DND-41 (cell line): ENCODE measurements at regions not wholly inside any gene's neighbourhood (a gene's known extent, or its start where the extent isn't known, plus 50 kb on each side); places are given as distances from the start of the nearest gene placed in this dataset.

Experiments used
- ATAC-seq: fragments of 200-7000 bp; cut with Tn5 transposase; 3 replicates; pipeline ENCODE4 v1.9.1; 2021; ENCODE audit warnings: low read depth; ENCODE audit not compliant: insufficient read depth
- DNase-seq: peaks from one replicate; pipeline ENCODE4 v3.0.0-alpha.2; 2020
- H2AFZ ChIP-seq: 2 replicates; pipeline ENCODE4 v1.6.0; 2012; ENCODE audit warnings: low read depth, low read length
- H3K27ac ChIP-seq: 2 replicates; pipeline ENCODE4 v1.5.1; 2012; ENCODE audit warnings: low read length, inconsistent platforms
- H3K27me3 ChIP-seq: fragments of 200-600 bp; sonication (generic); 2 replicates; pipeline ENCODE4 v1.6.0; 2012; ENCODE audit warnings: low read length, mild to moderate bottlenecking, inconsistent platforms; ENCODE audit not compliant: insufficient read depth, poor library complexity
- H3K36me3 ChIP-seq: 2 replicates; pipeline ENCODE4 v1.5.1; 2012; ENCODE audit warnings: low read length, inconsistent platforms; ENCODE audit not compliant: insufficient read depth
- H3K4me1 ChIP-seq: 2 replicates; pipeline ENCODE4 v1.5.1; 2012; ENCODE audit warnings: mild to moderate bottlenecking, low read length; ENCODE audit not compliant: insufficient read depth
- H3K4me2 ChIP-seq: 2 replicates; pipeline ENCODE4 v1.6.0; 2012; ENCODE audit warnings: mild to moderate bottlenecking, moderate library complexity, low read length, inconsistent platforms; ENCODE audit not compliant: insufficient read depth
- H3K4me3 ChIP-seq, 2 experiments: fragments of 200-600 bp in 1 of 2; shearing (Covaris generic) in 1 of 2; 2 replicates each; pipeline ENCODE4 v1.5.1; 2012 to 2016; ENCODE audit warnings: inconsistent platforms in 2 of 2, low read length in 2 of 2, mild to moderate bottlenecking in 2 of 2, low read depth in 1 of 2, moderate library complexity in 1 of 2
- H3K79me2 ChIP-seq: 2 replicates; pipeline ENCODE4 v1.6.0; 2012; ENCODE audit warnings: low read length, inconsistent platforms; ENCODE audit not compliant: insufficient read depth
- H3K9ac ChIP-seq: 2 replicates; pipeline ENCODE4 v1.6.0; 2012; ENCODE audit warnings: low read depth, mild to moderate bottlenecking, inconsistent platforms, low read length, moderate library complexity
- H3K9me3 ChIP-seq: 2 replicates; pipeline ENCODE4 v1.5.1; 2012; ENCODE audit warnings: low read length, moderate library complexity, mild to moderate bottlenecking, inconsistent platforms; ENCODE audit not compliant: insufficient read depth, severe bottlenecking
- H4K20me1 ChIP-seq: 2 replicates; pipeline ENCODE4 v1.6.0; 2012; ENCODE audit warnings: low read length; ENCODE audit not compliant: insufficient read depth
- EZH2 ChIP-seq: IDR thresholded peaks from 3 replicates; pipeline ENCODE4 v1.6.1; 2012; ENCODE audit warnings: borderline replicate concordance, low read depth, mild to moderate bottlenecking, moderate library complexity, low read length, inconsistent platforms; ENCODE audit not compliant: severe bottlenecking
- TF ChIP-seq, protein P1 (sequence below): IDR thresholded peaks from 2 replicates; pipeline ENCODE4 v1.5.1; 2012; ENCODE audit warnings: borderline replicate concordance, low read length, moderate library complexity, mild to moderate bottlenecking; ENCODE audit not compliant: poor library complexity, severe bottlenecking; ENCODE audit errors: extremely low read depth

DNA sequence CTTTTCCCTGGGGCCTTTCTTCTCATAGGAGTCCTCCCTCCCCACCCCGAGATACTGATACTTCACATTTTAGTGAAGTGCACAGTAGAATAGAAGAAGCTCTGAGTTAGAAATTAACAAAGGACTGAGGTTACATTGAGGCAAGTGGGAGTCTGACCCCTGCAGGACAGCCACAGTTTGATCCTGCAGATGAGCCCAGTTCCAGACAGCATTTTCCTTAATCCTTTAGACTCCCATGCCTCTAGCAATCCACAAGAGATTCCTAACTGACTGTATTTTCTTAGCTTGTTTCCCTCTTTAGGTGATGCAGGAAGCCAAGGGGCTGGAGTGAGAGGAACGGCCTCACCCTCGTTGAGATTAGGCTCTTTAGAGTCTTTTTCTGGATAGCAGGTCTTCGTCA, 204.0 kb downstream of the CYRIA start:
- Histone ChIP-seq H3K4me1 (peaks cover 19% of the 10 kb centered on the region), H3K36me3 (no peaks in the 10 kb centered on the region), H3K9ac (no peak overlapping the region), H3K4me2 (no peak overlapping the region), H2AFZ (no peak overlapping the region), H4K20me1 (no peaks in the 10 kb centered on the region), H3K79me2 (no peaks in the 10 kb centered on the region), H3K4me3 (no peak overlapping the region), H3K9me3 (no peaks in the 10 kb centered on the region), H3K27me3 (no peaks in the 10 kb centered on the region), H3K27ac (no peak overlapping the region)
- no peak for DNase-seq
- TF ChIP-seq, protein P1, sequence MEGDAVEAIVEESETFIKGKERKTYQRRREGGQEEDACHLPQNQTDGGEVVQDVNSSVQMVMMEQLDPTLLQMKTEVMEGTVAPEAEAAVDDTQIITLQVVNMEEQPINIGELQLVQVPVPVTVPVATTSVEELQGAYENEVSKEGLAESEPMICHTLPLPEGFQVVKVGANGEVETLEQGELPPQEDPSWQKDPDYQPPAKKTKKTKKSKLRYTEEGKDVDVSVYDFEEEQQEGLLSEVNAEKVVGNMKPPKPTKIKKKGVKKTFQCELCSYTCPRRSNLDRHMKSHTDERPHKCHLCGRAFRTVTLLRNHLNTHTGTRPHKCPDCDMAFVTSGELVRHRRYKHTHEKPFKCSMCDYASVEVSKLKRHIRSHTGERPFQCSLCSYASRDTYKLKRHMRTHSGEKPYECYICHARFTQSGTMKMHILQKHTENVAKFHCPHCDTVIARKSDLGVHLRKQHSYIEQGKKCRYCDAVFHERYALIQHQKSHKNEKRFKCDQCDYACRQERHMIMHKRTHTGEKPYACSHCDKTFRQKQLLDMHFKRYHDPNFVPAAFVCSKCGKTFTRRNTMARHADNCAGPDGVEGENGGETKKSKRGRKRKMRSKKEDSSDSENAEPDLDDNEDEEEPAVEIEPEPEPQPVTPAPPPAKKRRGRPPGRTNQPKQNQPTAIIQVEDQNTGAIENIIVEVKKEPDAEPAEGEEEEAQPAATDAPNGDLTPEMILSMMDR = no peak
- TF ChIP-seq EZH2 = no peak
- no peak for ATAC-seq

- no peaks in the 10 kb centered on the region for H3K36me3 ChIP-seq
- H3K79me2 ChIP-seq = no peaks in the 10 kb centered on the region
- H3K27me3 ChIP-seq = no peaks in the 10 kb centered on the region
- H3K27ac ChIP-seq = no peak overlapping the region
- H3K4me3 ChIP-seq = no peak overlapping the region
- H4K20me1 ChIP-seq = no peaks in the 10 kb centered on the region
- H3K9ac ChIP-seq = no peak overlapping the region
- TF ChIP-seq, protein P1 = no peak
- TF ChIP-seq EZH2 = no peak
- H3K4me2 ChIP-seq = no peak overlapping the region
- DNase-seq (no peak), ATAC-seq (no peak)
- no peaks in the 10 kb centered on the region for H3K9me3 ChIP-seq
- no peak overlapping the region for H2AFZ ChIP-seq
- peaks cover 18% of the 10 kb centered on the region for H3K4me1 ChIP-seq
These were observed 206.0 kb downstream of the CYRIA start for GRCh38 chr2:16459606-16460005.

- H3K9me3 ChIP-seq = no peaks in the 10 kb centered on the region
- no peak overlapping the region for H3K4me2 ChIP-seq
- H3K27me3 ChIP-seq = no peaks in the 10 kb centered on the region
- no peaks in the 10 kb centered on the region for H3K36me3 ChIP-seq
- H3K4me3 ChIP-seq = no peak overlapping the region
- H2AFZ ChIP-seq = no peak overlapping the region
- no peak overlapping the region for H3K9ac ChIP-seq
- ATAC-seq = no peak
- no peak overlapping the region for H3K27ac ChIP-seq
- no peak for DNase-seq
- no peaks in the 10 kb centered on the region for H4K20me1 ChIP-seq
- no peaks in the 10 kb centered on the region for H3K79me2 ChIP-seq
- TF ChIP-seq EZH2 = no peak
- TF ChIP-seq, protein P1 = no peak
- no peaks in the 10 kb centered on the region for H3K4me1 ChIP-seq
These were observed 211.0 kb downstream of the CYRIA start for GRCh38 chr2:16454621-16455020.

DNA sequence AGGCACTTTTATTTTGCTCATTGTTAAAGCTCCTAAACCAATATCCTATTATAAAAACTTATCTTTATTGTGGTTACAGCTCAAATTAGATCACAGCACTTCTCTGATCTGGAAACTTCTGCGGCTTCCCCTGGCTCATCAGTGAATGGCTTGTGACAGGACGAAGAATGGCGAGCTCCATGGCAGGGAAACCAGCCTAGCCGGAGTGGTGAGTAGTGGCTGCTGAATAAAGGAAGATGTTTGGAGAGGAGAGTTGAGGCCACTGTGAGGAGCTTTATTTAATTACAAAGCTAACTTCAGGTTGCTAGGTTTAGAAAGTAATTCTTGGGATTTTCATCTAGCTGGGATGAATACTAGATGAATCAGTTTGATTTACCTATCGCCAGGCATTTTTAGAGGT, 213.5 kb downstream of the CYRIA start:
- Histone ChIP-seq H3K4me2 (no peak overlapping the region), H2AFZ (no peak overlapping the region), H3K27me3 (no peaks in the 10 kb centered on the region), H3K4me1 (no peaks in the 10 kb centered on the region), H3K9me3 (no peaks in the 10 kb centered on the region), H3K79me2 (no peaks in the 10 kb centered on the region), H4K20me1 (no peaks in the 10 kb centered on the region), H3K9ac (no peak overlapping the region), H3K36me3 (no peaks in the 10 kb centered on the region), H3K4me3 (no peak overlapping the region), H3K27ac (no peak overlapping the region)
- no peak for TF ChIP-seq EZH2
- TF ChIP-seq, protein P1 = no peak
- no peak for DNase-seq
- no peak for ATAC-seq
